OCI-M1 (cell line): ENCODE measurements at regions not wholly inside any gene's neighbourhood (a gene's known extent, or its start where the extent isn't known, plus 50 kb on each side); places are given as distances from the start of the nearest gene placed in this dataset.

ENCODE experiments used
- DNase-seq: peaks from one replicate; lab custom pipeline; 2025; lab: John Stamatoyannopoulos, UW

GRCh38 chr12:87160848-87161601, 868.2 kb downstream of the C12orf50 start:
- DNase-seq: no peak

DNA sequence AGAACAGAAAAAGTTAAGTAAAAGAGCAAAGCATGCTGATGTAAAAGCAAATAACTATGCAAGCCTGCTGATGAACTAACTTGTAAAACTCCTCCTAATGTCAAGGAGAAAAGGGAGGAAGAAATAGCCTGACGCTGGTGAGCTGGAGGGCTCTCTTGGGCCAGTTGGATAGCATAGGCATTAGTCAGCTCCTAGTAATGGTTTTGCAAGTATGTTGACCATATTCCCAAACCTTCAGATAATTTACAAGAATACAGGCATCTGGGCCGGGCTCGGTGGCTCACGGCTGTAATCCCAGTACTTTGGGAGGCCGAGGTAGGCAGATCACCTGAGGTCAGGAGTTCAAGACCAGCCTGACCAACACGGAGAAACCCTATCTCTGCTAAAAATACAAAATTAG, 871.4 kb downstream of the C12orf50 start:
- no peak for DNase-seq

- no peak for DNase-seq
Observed at GRCh38 chr12:87155621-87156020, 873.6 kb downstream of the C12orf50 start.

- no peak for DNase-seq
Observed at GRCh38 chr12:87152841-87153528, 876.2 kb downstream of the C12orf50 start.

GRCh38 chr12:87152075-87152474, 877.1 kb downstream of the C12orf50 start:
- DNase-seq: no peak

DNA sequence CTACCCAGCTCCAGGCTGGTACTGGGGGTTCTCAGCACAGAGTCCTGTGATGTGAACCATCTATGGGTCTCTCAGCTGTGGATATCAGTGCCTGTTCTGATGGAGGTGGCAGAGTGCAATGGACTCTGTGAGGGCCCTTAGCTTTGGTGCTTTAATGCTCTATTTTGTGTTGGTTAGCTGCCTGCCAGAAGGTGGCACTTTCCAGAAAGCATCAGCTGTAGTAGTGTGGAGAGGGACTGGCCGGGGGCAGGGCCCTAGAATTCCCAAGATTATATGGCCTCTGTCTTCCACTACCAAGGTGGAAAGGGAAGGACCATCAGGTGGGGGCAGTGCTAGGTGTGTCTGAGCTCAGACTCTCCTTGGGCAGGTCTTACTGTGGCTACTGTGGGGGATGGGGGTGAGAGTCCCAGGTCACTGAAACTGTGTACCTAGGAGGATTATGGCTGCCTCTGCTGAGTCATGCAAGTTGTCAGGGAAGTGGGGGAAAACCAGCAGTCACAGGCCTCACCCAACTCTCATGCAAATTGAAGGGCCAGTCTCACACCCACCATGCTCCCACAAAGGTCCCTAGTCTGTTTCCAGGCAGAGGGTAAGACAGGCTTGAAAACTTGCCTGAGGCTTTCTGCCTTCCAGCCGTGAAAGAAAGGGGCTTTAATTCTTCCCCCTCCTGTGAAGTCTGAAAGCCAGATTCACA, 878.1 kb downstream of the C12orf50 start:
- peak; percentile 59 for DNase-seq

- peak; percentile 36 for DNase-seq
Observed at GRCh38 chr12:87142342-87142741, 886.2 kb upstream of the MGAT4C start.

DNA sequence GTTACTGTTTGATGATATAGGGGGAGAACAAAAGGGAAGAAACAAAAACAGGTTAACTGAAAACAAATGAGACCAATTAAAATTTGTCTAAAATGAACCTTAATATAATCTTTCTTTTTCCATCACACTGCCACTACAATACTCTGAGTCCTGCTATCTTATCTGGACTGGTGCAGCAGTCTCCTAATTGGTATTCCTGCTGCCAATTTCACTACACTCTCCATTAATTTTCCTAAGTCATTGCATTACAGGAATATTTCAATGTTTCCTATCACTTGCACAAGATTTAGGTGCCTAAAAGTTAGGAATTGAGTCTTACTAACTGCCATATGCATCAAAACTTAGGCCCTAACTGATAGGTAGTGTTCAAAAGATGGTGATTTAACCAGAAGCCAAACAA, 884.9 kb upstream of the MGAT4C start:
- DNase-seq: no peak

DNA sequence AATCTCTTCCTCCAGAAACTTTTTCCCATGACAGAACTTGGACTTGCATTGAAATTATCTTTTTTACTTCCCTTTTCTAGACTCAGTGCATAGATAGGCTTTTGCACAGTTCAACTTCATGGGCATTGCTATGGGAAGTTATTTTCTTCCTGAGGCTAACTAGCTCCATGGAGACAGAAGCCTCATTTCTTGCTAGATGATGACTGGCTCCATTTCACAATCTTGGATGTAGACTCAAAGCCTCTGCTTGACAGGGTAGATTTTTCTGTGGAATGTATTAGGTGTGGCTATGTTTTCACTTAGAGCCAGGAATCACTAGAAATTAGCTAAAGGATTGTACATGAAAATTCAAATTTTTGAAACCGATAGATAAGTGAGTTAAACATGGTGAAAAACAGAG, 884.1 kb upstream of the MGAT4C start:
- peak; percentile 85 for DNase-seq

DNA sequence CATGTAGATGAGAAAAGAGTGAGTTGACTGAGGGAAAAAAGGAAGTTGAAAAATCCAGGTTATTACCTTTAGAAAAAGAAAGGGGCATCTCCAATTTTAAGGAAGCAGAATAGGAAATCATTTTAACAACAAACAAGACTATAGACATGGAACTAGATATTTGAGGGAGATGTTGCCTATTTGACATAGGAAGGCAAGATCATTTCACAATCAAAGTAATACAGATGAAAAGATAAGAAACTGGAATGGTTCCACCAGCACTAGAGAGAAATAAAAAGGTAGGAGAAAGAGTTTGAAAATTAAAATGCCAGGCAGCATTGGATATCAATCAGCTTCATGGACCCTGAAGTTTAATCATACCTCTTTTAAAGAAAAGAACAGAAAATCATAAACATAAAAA, 881.0 kb upstream of the MGAT4C start:
- no peak for DNase-seq

- peak; percentile 86 for DNase-seq
Observed at GRCh38 chr12:87136330-87136976, 880.3 kb upstream of the MGAT4C start.

GRCh38 chr12:87127272-87127671, 871.1 kb upstream of the MGAT4C start:
- peak; percentile 51 for DNase-seq

DNA sequence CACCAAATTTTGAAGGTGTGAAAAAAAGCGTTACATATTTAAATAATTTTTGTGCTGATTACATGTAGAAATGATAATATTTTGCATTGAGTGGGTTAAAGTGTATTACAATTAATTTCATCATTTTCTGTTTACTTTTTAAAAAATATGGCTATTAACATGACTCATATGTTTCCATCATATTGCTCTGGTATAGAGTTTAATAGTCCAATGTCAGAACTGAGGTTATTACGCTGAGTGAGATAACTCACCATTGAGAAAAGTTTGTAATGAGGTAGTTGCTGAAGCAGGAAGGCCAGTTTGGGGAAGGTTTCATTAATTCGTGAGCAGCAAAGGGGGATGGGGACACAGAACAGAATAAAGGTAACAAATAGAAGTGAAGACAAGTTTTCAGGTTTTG, 865.7 kb upstream of the MGAT4C start:
- DNase-seq: no peak

DNA sequence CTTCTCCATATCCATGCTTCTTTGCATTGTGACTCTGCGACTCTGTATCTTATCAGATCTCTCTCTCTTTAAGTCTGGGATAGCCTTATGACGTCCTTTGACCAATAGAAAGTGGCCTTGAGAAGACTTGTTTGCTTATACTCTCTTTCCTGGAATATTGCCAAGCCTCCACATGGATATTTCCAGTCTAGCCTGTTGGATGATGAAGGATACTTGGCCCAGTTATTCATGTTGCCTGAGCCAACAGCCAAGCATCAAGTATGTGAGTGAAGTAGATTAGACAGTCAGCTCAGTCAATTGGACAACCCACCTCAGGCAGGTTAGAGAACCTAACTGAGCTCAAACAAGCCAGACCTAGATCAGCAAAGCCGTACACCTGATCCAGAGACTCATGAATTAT, 864.2 kb upstream of the MGAT4C start:
- no peak for DNase-seq

DNA sequence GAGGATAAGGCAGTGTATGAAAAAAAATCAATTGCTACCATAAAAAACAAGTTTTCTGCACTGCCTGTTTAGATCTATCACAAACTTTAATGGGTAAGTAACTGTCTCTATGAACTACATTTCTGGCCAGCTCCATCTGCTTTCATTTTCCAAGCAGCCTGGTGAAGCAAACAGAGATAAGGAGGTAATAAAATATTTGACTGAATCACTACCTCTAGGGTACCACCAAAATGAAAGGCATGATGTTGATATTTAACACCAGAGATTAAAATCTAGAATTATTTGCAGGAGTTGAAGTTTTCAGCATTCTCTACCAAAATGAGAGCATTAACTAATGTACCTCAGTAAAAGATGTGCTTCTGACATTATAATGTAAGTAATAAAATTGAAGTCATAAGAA, 863.5 kb upstream of the MGAT4C start:
- peak; percentile 61 for DNase-seq

GRCh38 chr12:87117526-87117925, 861.3 kb upstream of the MGAT4C start:
- DNase-seq: no peak

DNA sequence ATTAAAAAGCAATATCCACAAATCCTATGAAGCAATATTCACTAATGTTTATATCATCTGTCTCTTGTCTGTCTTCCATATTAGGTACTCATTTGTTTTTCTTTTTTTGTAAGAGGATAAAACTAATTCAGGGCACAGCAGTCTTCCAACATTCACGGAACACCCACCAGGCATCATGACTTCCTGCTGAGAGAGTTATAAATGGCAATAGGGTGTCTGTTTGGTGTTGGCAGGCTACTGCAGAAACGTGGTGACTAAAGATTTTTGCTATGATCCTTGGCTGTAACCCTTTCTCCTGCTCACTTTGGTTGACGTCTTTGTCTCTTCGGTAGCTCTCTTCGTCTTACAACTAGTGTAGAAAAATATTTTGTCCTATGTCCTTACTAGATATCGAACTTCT, 860.6 kb upstream of the MGAT4C start:
- DNase-seq: no peak

GRCh38 chr12:87112571-87113345, 856.6 kb upstream of the MGAT4C start:
- DNase-seq: no peak

GRCh38 chr12:87107766-87108165, 851.6 kb upstream of the MGAT4C start:
- DNase-seq: no peak

DNA sequence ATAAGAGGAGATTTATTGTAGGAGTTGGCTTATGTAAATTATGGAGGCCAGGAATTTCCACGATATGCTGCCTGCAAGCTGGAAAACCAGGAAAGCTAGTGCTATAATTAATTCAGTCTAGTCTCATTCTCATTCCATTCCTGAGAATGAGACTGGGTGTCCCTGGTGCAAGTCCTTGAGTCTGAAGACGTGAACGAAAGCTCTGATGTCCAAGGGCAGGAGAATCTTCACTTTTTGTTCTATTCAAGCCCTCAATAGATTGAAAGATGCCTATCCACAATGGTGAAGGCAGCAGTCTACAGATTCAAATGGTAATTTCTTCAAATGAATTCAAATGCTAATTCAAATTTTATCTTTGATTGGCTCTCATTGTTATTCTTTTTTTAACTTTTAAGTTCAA, 851.1 kb upstream of the MGAT4C start:
- no peak for DNase-seq

DNA sequence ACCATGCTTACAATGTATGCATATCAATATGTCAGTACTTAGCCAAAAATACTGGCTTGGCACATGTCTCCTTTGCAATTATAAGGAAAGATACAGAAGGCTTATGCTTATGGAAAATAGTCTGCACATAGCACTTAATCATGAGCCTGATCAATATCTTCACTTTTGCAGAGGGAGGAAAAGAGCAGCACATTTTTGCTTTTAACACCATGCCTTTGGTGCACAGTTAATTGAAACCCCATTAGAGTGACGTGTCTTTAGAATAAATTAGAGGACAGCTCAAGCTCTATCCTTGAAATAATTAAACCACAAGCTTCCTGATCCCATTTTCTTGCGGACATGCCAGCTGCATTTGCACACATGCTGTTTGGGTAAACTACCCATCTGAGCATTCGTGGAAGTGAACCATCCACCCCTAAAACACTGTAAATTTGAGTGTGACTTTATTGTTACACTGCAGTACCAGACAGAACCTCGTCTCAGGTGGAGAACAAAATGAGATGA, 839.9 kb upstream of the MGAT4C start:
- DNase-seq: no peak

GRCh38 chr12:87094356-87094755, 838.2 kb upstream of the MGAT4C start:
- no peak for DNase-seq
